CD4-positive, alpha-beta T cell (primary cell): ENCODE measurements at regions not wholly inside any gene's neighbourhood (a gene's known extent, or its start where the extent isn't known, plus 50 kb on each side); places are given as distances from the start of the nearest gene placed in this dataset.

Source experiments
- ATAC-seq: fragments of 200-7000 bp; cut with Tn5 transposase; one replicate; pipeline ENCODE4 v1.10.0; 2022; ENCODE audit warnings: mild to moderate bottlenecking; ENCODE audit not compliant: poor library complexity
- CTCF ChIA-PET: fragments of 350-600 bp; sonication (Branson Sonifier 250); formaldehyde crosslinking; loops from one replicate; lab custom pipeline; 2021; ENCODE audit warnings: antibody characterized with exemption, inconsistent platforms; lab: Charles Lee
- POLR2A ChIA-PET: fragments of 350-600 bp; sonication (Branson Sonifier 250); formaldehyde crosslinking; loops from one replicate; lab custom pipeline; 2021; ENCODE audit warnings: antibody characterized with exemption, inconsistent platforms; lab: Charles Lee
- DNase-seq, 14 experiments: peaks; one replicate each; pipeline ENCODE4 v3.0.0-alpha.2; 2013 to 2020; ENCODE audit warnings: mixed read lengths in 2 of 14
- H3K27ac ChIP-seq, 2 donors: one replicate each; pipeline versions ENCODE4 v1.5.1 to v1.7.0; 2013; ENCODE audit warnings: low read length in 2 of 2, low read depth in 1 of 2, mild to moderate bottlenecking in 1 of 2
- H3K27me3 ChIP-seq, 2 experiments: 1 replicate in 1 of 2; 2 replicates in 1 of 2; pipeline versions ENCODE4 v1.6.1 to v1.7.0; 2013; ENCODE audit warnings: low read length in 2 of 2, control low read depth in 1 of 2, mild to moderate bottlenecking in 1 of 2, moderate library complexity in 1 of 2; ENCODE audit not compliant: insufficient read depth in 2 of 2, control insufficient read depth in 1 of 2
- H3K36me3 ChIP-seq: one replicate; pipeline ENCODE4 v1.6.1; 2013; ENCODE audit warnings: low read length, control low read depth; ENCODE audit not compliant: insufficient read depth
- H3K4me1 ChIP-seq: one replicate; pipeline ENCODE4 v1.6.1; 2013; ENCODE audit warnings: low read length, control low read depth; ENCODE audit not compliant: insufficient read depth
- H3K4me3 ChIP-seq: one replicate; pipeline ENCODE4 v1.5.1; 2013; ENCODE audit warnings: mild to moderate bottlenecking, low read length, moderate library complexity
- H3K9me3 ChIP-seq, 2 experiments: 1 replicate in 1 of 2; 2 replicates in 1 of 2; pipeline versions ENCODE4 v1.6.1 to v1.7.0; 2013; ENCODE audit warnings: low read length in 2 of 2, mild to moderate bottlenecking in 2 of 2, control low read depth in 1 of 2, moderate library complexity in 1 of 2; ENCODE audit not compliant: control insufficient read depth in 1 of 2, insufficient read depth in 1 of 2
- H3K27ac Mint-ChIP-seq: one replicate; pipeline ENCODE4 v1.8.0; 2020; ENCODE audit warnings: mixed read lengths
- H3K27me3 Mint-ChIP-seq: one replicate; pipeline ENCODE4 v1.8.0; 2021; ENCODE audit warnings: mixed read lengths
- H3K36me3 Mint-ChIP-seq: one replicate; pipeline ENCODE4 v1.8.0; 2021; ENCODE audit warnings: low read depth, mixed read lengths
- H3K4me1 Mint-ChIP-seq: one replicate; pipeline ENCODE4 v1.8.0; 2021; ENCODE audit warnings: low read depth, mixed read lengths
- H3K4me3 Mint-ChIP-seq: one replicate; pipeline ENCODE4 v1.8.0; 2020; ENCODE audit warnings: mild to moderate bottlenecking, mixed read lengths
- H3K9me3 Mint-ChIP-seq: one replicate; pipeline ENCODE4 v1.8.0; 2020; ENCODE audit warnings: mixed read lengths
- CTCF ChIP-seq: fragments of 200-600 bp; IDR thresholded peaks from one replicate; pipeline ENCODE4 v1.8.0; 2022; ENCODE audit warnings: antibody characterized with exemption, mild to moderate bottlenecking
- intact Hi-C, 2 experiments: fragments of 100-400 bp; cut with DNase I in 1 of 2; cut with micrococcal nuclease in 1 of 2; formaldehyde crosslinking; loops; one replicate each; pipeline versions ENCODE4 v1.15.1 to v1.9.0; 2023 to 2025; cut with DNase I, micrococcal nuclease

GRCh38 chr5:109931049-109931780 is 241.5 kb downstream of the MAN2A1 start:
- H3K27me3 ChIP-seq = no peaks in the 10 kb centered on the region
- no peak overlapping the region for H3K27ac ChIP-seq
- no peaks in the 10 kb centered on the region for H3K4me1 ChIP-seq
- Mint-ChIP-seq H3K4me3 (no peak overlapping the region), H3K27ac (no peak overlapping the region), H3K36me3 (no peaks in the 10 kb centered on the region), H3K4me1 (peaks cover 16% of the 10 kb centered on the region), H3K9me3 (peaks cover 2% of the 10 kb centered on the region), H3K27me3 (no peaks in the 10 kb centered on the region)
- no peak overlapping the region for H3K4me3 ChIP-seq
- no peak for DNase-seq
- no peak for TF ChIP-seq CTCF
- ChIA-PET POLR2A (interaction anchor here (2.9 kb wide), 1 partner anchor 9 kb away, joined by 7 read pairs; no protein-coding TSS in a partner anchor), CTCF (interaction anchor here (1.2 kb wide), 1 partner anchor 10 kb away, joined by 3 read pairs; no protein-coding TSS in a partner anchor)
- no peaks in the 10 kb centered on the region for H3K36me3 ChIP-seq
- intact Hi-C loops = no loop called here
- ATAC-seq = no peak
- no peaks in the 10 kb centered on the region for H3K9me3 ChIP-seq

- no peak overlapping the region for H3K27ac Mint-ChIP-seq
- intact Hi-C loops = no loop called here
- no peaks in the 10 kb centered on the region for H3K36me3 Mint-ChIP-seq
- no peak overlapping the region for H3K4me3 Mint-ChIP-seq
- ChIA-PET POLR2A (interaction anchor here (1.0 kb wide), 1 partner anchor 14 kb away, joined by 4 read pairs; no protein-coding TSS in a partner anchor), CTCF (no interaction called here)
- TF ChIP-seq CTCF = no peak
- H3K27ac ChIP-seq = no peak overlapping the region
- H3K27me3 ChIP-seq = no peaks in the 10 kb centered on the region
- peaks cover 4% of the 10 kb centered on the region for H3K9me3 Mint-ChIP-seq
- H3K4me1 Mint-ChIP-seq = peaks cover 21% of the 10 kb centered on the region
- H3K36me3 ChIP-seq = no peaks in the 10 kb centered on the region
- DNase-seq = no peak
- no peak for ATAC-seq
- H3K4me1 ChIP-seq = peaks cover 4% of the 10 kb centered on the region
- H3K9me3 ChIP-seq = peaks cover 3 to 4% of the 10 kb centered on the region in 2 experiments
- H3K27me3 Mint-ChIP-seq = no peaks in the 10 kb centered on the region
- H3K4me3 ChIP-seq = no peak overlapping the region
Measured at GRCh38 chr5:109935833-109936490, 246.2 kb downstream of the MAN2A1 start.

- ChIA-PET CTCF (no interaction called here), POLR2A (interaction anchor here (1.2 kb wide), 1 partner anchor 15 kb away, joined by 3 read pairs; no protein-coding TSS in a partner anchor)
- TF ChIP-seq CTCF = no peak
- Histone ChIP-seq H3K9me3 (peaks cover 4% of the 10 kb centered on the region in 2 experiments), H3K4me3 (no peak overlapping the region), H3K36me3 (no peaks in the 10 kb centered on the region), H3K27ac (no peak overlapping the region), H3K27me3 (no peaks in the 10 kb centered on the region), H3K4me1 (peaks cover 4% of the 10 kb centered on the region)
- Mint-ChIP-seq H3K27ac (no peak overlapping the region), H3K9me3 (peaks cover 4% of the 10 kb centered on the region), H3K36me3 (no peaks in the 10 kb centered on the region), H3K4me1 (peaks cover 11% of the 10 kb centered on the region), H3K4me3 (no peak overlapping the region), H3K27me3 (no peaks in the 10 kb centered on the region)
- DNase-seq (no peak), ATAC-seq (no peak)
- intact Hi-C loops = no loop called here
Measured at GRCh38 chr5:109936996-109937395, 247.3 kb downstream of the MAN2A1 start.
